Left lung (tissue), 4 donors: ENCODE measurements at regions not wholly inside any gene's neighbourhood (a gene's known extent, or its start where the extent isn't known, plus 50 kb on each side); places are given as distances from the start of the nearest gene placed in this dataset.

ENCODE experiments used
- ATAC-seq: fragments of 200-7000 bp; cut with Tn5 transposase; one replicate; pipeline ENCODE4 v1.9.1; 2020; ENCODE audit warnings: moderate library complexity
- DNase-seq, 4 donors: peaks; one replicate each; pipeline ENCODE4 v3.0.0-alpha.2; 2013 to 2020
- H3K27ac ChIP-seq, 2 donors: fragments of 200-600 bp; sonication (generic) in 1 of 2; one replicate each; pipeline versions ENCODE4 v1.5.0 to v1.8.0; 2020 to 2021
- H3K27me3 ChIP-seq, 2 donors: fragments of 200-600 bp; sonication (generic) in 1 of 2; one replicate each; pipeline versions ENCODE4 v1.5.0 to v1.8.0; 2020 to 2021
- H3K36me3 ChIP-seq, 2 donors: fragments of 200-600 bp; sonication (generic) in 1 of 2; one replicate each; pipeline versions ENCODE4 v1.5.0 to v1.8.0; 2020 to 2021
- H3K4me1 ChIP-seq, 2 donors: fragments of 200-600 bp; one replicate each; pipeline ENCODE4 v1.8.0; 2021
- H3K4me3 ChIP-seq, 2 donors: fragments of 200-600 bp; sonication (generic) in 1 of 2; one replicate each; pipeline versions ENCODE4 v1.5.0 to v1.8.0; 2020 to 2021; ENCODE audit warnings: mild to moderate bottlenecking in 1 of 2
- H3K9me3 ChIP-seq, 2 donors: fragments of 200-600 bp; sonication (generic) in 1 of 2; one replicate each; pipeline versions ENCODE4 v1.5.0 to v1.8.0; 2020 to 2021
- intact Hi-C, 2 donors: fragments of 100-400 bp; cut with DNase I; formaldehyde crosslinking; loops; one replicate each; pipeline versions ENCODE4 v1.11.2 to v1.14.2; 2022
- TF ChIP-seq, protein P1 (sequence below), 2 donors: fragments of 200-600 bp; sonication (generic) in 1 of 2; IDR thresholded peaks; one replicate each; pipeline versions ENCODE4 v1.5.0 to v1.8.0; 2021; ENCODE audit warnings: antibody characterized with exemption in 2 of 2
- donor health status: DM: no; HTN: yes; CAD: no.
- donor health status: DM: no; HTN: no; CAD: no.

DNA sequence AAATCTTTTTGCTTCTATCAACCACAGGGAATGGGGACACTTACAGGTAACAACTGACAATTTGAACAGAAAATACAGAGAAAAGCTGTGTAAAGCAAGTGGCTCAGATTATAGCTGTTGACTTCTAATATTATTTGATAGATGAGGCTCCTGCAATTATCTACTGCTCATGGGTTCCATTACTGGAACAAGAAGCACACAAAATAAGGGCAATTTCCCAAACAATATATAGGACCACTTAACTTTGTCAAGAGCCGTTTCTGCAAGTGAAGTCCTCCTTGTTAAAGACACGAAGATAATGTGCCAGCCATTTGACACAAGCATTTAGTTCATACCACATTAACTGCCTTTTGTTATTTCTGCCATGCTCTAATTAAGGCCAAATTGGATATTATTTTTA lies 315.5 kb upstream of the ARID1B start:
- intact Hi-C loops, result no loop called here

DNA sequence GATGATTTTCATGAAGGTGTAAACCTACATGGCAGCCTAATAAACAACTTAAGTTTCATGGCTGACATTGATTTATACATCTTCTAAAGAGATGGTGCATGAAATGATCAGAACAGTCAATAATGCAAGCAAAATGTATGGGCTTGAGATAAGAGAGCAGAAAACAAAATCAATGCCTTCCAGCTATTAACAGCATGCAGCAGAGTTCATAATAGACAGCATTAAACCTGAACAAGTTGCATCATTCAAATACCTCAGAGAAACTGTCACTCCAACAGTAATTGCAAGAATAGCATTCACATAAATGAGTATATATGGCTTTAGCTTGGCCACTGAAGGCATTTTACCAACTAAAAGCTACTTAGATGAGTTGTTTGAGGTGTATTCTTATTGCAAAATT lies 319.6 kb upstream of the ARID1B start:
- Histone ChIP-seq H3K9me3 (no peaks in the 10 kb centered on the region), H3K4me3 (no peak overlapping the region), H3K27me3 (no peaks in the 10 kb centered on the region), H3K36me3 (no peaks in the 10 kb centered on the region), H3K27ac (no peak overlapping the region), H3K4me1 (no peaks in the 10 kb centered on the region)
- ATAC-seq (no peak), DNase-seq (no peak)
- TF ChIP-seq, protein P1, sequence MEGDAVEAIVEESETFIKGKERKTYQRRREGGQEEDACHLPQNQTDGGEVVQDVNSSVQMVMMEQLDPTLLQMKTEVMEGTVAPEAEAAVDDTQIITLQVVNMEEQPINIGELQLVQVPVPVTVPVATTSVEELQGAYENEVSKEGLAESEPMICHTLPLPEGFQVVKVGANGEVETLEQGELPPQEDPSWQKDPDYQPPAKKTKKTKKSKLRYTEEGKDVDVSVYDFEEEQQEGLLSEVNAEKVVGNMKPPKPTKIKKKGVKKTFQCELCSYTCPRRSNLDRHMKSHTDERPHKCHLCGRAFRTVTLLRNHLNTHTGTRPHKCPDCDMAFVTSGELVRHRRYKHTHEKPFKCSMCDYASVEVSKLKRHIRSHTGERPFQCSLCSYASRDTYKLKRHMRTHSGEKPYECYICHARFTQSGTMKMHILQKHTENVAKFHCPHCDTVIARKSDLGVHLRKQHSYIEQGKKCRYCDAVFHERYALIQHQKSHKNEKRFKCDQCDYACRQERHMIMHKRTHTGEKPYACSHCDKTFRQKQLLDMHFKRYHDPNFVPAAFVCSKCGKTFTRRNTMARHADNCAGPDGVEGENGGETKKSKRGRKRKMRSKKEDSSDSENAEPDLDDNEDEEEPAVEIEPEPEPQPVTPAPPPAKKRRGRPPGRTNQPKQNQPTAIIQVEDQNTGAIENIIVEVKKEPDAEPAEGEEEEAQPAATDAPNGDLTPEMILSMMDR (IDR thresholded peaks at IDR 0.05), result no peak
- intact Hi-C loops, result no loop called here

More for the DNA sequence above, 315.5 kb upstream of the ARID1B start:
- H3K36me3 ChIP-seq, result no peaks in the 10 kb centered on the region
- ATAC-seq, result no peak
- TF ChIP-seq, protein P1 (IDR thresholded peaks at IDR 0.05), result no peak
- H3K27ac ChIP-seq, result no peak overlapping the region
- H3K4me3 ChIP-seq, result no peak overlapping the region
- no peak for DNase-seq
- H3K4me1 ChIP-seq, result no peaks in the 10 kb centered on the region
- H3K27me3 ChIP-seq, result no peaks in the 10 kb centered on the region
- no peaks in the 10 kb centered on the region for H3K9me3 ChIP-seq

DNA sequence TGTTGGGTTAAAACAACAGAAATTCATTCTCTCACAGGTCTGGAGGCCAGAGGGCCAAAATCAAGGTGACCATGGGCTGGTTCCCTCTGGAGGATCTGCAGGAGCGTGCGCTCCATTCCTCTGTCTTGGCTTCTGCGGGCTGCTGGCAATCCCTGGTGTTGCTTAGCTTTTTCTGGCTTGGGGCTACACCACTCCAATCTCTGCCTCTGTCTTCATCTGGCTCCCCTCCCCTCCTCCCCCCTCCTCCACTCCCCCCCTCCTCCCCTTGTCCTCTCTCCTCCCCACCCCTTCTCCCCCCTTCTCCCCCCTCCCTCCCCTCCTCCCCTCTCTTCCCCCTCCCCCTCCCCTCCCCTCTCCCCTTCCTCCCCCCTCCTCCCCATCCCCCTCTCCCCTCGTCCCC lies 321.3 kb upstream of the ARID1B start:
- H3K4me3 ChIP-seq, result no peak overlapping the region
- no peaks in the 10 kb centered on the region for H3K9me3 ChIP-seq
- TF ChIP-seq, protein P1 (IDR thresholded peaks at IDR 0.05), result no peak
- DNase-seq, result no peak
- no peak overlapping the region for H3K27ac ChIP-seq
- H3K36me3 ChIP-seq, result no peaks in the 10 kb centered on the region
- H3K4me1 ChIP-seq, result no peaks in the 10 kb centered on the region
- intact Hi-C loops, result no loop called here
- no peaks in the 10 kb centered on the region for H3K27me3 ChIP-seq
- no peak for ATAC-seq

DNA sequence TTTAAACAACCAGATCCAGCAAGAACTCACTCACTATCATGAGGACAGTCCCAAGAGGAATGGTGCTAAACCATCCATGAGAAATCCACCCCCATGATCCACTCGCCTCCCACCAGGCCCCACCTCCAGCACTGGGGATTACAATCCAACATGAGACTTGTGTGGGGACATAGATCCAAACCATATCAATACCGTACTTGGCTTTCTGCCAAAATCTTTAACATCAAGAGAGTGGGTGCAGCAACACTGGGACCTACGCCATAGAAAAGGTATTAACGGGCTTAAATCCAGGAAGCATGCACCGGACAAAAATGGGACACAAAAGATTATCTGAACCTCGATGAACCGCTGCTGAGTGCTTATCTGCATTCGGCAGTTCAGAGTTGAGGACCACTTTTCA lies 322.3 kb upstream of the ARID1B start:
- no peaks in the 10 kb centered on the region for H3K9me3 ChIP-seq
- H3K27me3 ChIP-seq, result no peaks in the 10 kb centered on the region
- intact Hi-C loops, result no loop called here
- H3K36me3 ChIP-seq, result no peaks in the 10 kb centered on the region
- H3K4me1 ChIP-seq, result no peaks in the 10 kb centered on the region
- DNase-seq, result no peak
- no peak for ATAC-seq
- TF ChIP-seq, protein P1 (IDR thresholded peaks at IDR 0.05), result no peak
- no peak overlapping the region for H3K27ac ChIP-seq
- H3K4me3 ChIP-seq, result no peak overlapping the region

DNA sequence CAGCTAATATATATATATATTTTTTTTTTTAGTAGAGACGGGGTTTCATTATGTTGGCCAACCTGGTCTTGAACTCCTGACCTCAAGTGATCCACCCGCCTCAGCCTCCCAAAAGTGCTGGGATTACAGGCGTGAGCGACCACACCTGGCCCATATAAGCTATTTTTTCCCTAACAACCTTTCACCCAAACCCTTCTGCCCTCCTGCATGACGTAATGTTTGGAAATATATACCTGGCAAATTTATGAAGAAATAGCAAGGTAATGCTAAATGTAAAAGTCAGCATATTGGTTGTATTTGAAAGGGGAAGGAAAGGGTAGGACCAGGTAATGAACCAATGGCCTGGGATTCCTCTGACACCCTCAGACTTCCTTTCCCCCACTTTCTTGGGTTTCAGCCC lies 325.5 kb upstream of the ARID1B start:
- Histone ChIP-seq H3K36me3 (no peaks in the 10 kb centered on the region), H3K4me1 (no peaks in the 10 kb centered on the region), H3K27me3 (no peaks in the 10 kb centered on the region), H3K27ac (no peak overlapping the region), H3K4me3 (no peak overlapping the region), H3K9me3 (no peaks in the 10 kb centered on the region)
- intact Hi-C loops, result no loop called here
- DNase-seq (no peak), ATAC-seq (no peak)
- TF ChIP-seq, protein P1 (IDR thresholded peaks at IDR 0.05), result no peak
